ENCODE measurements at regions not wholly inside any gene's neighbourhood (a gene's known extent, or its start where the extent isn't known, plus 50 kb on each side); places are given as distances from the start of the nearest gene placed in this dataset.

DNA sequence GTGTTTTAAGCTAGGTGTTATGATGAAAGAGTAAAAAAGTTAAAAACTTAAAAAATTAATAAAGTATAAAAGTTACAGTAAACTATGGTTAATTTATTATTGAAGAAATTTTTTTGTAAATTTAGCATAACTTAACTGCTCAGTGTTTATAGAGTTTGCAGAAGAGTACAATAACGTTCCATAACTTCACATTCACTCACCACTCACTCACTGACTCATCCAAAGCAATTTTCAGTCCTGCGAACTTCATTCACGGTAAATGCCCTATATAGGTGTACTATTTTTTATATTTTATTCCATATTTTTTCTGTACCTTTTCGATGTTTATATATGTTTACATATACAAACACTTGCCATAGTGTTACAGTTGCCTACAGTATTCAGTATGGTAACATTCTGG is 694.8 kb upstream of the SLC39A10 start:
- TF ChIP-seq POLR2A (IDR thresholded peaks at IDR 0.05) = no peak
- TF ChIP-seq, protein P1, sequence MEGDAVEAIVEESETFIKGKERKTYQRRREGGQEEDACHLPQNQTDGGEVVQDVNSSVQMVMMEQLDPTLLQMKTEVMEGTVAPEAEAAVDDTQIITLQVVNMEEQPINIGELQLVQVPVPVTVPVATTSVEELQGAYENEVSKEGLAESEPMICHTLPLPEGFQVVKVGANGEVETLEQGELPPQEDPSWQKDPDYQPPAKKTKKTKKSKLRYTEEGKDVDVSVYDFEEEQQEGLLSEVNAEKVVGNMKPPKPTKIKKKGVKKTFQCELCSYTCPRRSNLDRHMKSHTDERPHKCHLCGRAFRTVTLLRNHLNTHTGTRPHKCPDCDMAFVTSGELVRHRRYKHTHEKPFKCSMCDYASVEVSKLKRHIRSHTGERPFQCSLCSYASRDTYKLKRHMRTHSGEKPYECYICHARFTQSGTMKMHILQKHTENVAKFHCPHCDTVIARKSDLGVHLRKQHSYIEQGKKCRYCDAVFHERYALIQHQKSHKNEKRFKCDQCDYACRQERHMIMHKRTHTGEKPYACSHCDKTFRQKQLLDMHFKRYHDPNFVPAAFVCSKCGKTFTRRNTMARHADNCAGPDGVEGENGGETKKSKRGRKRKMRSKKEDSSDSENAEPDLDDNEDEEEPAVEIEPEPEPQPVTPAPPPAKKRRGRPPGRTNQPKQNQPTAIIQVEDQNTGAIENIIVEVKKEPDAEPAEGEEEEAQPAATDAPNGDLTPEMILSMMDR (IDR thresholded peaks at IDR 0.05) = no peak
